GM15510 (cell line): ENCODE measurements at regions not wholly inside any gene's neighbourhood (a gene's known extent, or its start where the extent isn't known, plus 50 kb on each side); places are given as distances from the start of the nearest gene placed in this dataset.

Experiments
- POLR2A ChIP-seq: IDR thresholded peaks from 3 replicates; pipeline ENCODE4 v1.6.1; 2011; ENCODE audit warnings: borderline replicate concordance; ENCODE audit not compliant: insufficient read length; ENCODE audit errors: extremely low read depth

DNA sequence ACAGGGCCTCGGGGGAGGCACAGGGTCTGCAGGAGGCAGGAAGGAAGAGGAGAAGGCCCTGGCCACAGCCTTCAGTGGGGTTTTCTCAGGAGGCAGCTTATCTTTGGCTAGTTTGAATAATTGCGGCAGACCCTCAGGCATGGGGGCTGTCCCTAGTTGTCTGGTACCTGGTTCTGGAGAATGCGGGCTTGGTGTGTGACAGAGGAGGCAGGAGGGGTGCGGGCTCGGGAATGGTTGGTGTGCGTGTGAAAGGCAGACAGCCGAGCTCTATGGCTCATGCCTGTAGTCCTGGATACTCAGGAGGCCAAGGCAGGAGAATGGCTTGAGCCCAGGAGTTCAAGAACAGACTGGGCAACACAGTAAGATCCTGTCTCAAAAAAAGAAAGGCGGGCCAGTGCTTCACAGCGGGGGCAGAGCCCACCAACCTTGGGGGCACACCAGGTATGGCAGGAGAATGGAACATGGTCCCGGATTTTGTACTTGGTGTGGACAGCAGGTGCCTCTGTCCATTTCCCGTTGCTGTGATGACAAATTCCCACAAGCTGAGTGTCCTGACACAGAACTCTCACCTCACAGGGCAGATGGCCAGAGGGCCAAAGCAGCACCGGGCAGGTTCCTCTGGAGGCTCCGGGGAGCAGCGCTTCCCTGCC, 640.6 kb downstream of the TBC1D22A start:
- TF ChIP-seq POLR2A = no peak

DNA sequence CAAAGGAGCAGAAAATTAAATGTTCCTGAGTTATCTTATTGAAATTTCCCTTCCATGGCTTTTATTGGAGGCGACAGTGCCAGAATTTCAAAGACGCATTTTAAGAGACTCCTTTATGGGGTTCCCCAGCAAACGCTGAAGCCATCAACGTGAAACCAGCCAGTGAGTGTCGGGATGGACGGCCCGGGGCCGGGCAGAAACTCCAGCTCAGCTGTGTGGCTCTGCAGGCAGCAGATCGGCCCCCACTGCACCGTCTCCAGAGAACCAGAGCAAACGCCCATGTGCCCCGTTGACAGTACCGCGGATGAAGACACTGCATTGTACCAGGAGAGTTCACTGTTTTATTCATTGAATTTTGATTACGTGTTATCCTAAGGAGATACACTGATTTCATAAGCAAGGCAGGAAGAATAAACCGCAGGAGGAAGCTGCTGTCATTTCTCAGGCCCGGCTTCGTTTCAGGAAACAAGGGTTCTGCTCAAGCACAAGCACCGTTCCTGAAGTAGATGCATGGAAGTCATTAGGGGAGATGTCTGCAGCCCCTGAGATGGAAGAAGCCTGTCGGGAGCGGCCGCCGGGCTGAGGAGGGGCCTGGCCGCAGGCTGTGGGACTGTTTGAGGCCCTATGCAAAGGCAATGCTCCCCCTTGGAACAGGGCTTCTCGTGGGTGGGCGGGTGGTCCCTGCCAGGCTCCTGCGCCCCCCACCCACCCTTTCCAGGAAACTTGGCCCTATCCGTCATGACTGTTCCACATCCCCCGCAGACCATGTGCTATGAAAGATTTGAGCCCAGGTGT, 639.7 kb downstream of the TBC1D22A start:
- no peak for TF ChIP-seq POLR2A

DNA sequence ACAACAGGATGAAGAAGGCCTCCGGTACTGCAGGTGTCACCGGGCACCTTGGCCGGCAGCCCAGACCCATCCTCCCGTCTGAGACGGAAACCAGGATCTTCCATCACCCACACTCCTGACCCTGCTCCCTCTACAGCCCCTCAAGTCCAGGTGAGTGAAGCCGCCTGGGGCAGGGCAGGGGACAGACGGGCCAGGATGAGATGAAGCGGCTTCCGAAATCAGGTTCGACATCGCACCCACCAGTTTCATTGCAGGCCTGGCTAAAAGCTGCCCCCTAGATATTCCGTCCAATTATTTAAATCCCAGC, 639.1 kb downstream of the TBC1D22A start:
- TF ChIP-seq POLR2A = no peak

DNA sequence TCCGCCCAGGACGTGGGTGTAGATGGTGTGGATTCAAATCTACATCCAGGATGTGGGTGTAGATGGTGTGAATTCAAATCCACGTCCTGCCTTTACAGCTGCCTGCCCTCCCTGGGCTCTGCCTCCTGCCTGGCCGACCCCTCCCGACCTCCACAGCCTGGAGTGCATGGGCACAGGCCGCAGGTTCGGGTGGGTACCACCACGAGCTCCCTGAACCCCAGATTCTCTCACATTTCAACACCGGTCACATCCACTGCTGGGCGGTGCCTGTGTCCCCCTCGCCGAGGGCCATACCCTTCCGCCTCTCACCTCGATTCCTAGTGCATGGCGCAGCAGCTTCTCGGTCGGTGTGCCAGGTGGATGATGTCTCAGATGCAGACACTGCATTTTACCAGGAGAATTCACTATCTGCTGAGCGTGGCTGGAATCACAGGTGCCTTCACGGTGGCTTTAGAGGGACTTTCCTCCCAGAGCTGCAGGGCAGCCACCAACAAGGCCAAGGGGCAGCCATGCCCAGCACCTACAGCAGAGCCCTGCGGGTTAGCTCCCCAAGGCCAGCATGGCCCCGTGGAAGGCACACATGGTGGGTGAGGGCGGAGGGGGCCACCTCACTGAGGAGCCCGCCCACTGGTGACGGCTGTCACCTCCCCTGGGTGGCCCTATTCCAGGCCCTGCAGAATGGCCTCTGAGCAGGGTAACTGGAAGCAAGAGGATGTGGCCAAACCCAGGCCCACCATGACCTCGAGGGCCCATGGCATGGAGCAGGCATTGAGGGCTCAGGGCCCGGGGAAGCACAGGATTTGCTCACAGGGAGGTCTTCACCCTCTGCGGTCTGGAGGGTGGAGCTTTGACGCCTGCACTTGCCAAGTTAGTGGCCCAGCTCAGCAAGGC, 638.5 kb downstream of the TBC1D22A start:
- TF ChIP-seq POLR2A = no peak

DNA sequence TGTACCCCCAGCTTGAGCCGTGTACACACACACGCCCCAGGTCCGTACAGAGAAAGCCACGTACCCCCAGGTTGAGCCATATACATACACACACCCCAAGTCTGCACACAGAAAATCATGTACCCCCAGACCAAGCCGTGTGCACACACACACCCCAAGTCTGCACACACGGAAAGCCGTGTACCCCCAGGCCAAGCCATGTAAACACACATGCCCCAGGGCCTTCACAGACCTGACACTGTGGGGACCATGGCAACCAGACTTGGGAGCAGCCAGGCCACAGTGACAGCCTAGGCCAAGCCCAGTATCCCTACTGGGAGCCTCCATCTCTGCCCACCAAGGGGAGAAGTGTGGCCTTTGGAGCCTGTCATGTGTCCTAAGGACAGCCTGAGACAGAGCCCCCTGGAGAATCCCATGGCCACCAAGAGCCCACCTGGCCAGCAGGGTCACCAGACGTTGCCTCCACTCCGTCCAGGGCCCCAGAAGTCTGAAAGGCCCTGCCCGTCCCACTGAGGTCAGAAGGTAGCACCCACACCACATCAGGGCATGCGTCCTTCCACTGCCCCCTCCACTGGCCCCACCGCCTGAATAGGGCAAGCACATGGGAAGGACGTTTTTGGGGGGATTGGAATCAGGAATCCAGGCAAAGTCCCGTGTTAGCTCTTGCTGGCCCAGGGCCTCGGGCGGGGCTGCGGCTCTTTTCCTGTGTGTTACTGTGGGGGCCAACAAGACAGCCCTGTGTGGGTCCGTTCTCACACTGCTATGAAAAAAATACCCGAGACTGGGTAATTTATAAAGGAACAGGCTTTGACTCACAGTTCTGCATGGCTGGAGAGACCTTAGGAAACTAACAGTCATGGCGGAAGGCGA, 636.7 kb downstream of the TBC1D22A start:
- no peak for TF ChIP-seq POLR2A

DNA sequence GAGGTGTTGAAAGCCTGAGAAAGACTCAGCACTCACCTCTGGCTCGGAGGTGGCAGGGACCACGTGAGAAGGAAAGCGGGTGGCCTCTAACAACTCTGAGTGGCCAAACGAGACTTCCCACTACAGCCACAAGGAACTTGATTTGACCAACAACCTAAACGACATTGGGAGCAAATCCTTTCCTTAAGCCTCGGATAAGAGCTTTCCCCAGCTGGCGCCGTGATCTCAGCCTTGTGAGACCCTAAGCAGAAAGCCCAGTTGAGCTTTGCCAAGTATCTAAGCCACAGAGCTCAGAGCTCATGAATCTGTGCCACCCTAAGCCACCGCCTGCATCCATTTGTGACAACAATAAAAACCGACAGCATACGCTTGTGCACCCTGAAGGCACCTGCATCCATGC, 636.0 kb downstream of the TBC1D22A start:
- TF ChIP-seq POLR2A = no peak

DNA sequence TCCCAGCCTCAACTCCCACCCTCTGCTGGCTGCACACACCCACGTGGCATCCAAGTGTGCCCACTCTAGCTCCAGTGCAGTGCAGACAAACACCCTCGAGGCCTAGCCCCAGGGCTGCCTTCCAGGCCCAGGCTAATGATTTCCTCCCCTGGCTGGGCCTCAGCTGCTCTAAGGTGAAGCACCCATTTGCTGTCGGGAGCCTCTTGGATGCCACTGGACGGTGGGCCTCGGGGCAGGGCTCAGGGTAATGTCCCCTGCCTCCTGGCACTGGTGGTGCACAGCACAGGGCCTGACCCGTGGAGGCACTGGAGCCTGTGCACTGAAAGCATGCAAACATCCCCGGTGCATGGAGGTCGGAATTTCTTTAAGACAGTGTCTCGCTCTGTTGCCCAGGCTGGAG, 635.2 kb downstream of the TBC1D22A start:
- TF ChIP-seq POLR2A = no peak

DNA sequence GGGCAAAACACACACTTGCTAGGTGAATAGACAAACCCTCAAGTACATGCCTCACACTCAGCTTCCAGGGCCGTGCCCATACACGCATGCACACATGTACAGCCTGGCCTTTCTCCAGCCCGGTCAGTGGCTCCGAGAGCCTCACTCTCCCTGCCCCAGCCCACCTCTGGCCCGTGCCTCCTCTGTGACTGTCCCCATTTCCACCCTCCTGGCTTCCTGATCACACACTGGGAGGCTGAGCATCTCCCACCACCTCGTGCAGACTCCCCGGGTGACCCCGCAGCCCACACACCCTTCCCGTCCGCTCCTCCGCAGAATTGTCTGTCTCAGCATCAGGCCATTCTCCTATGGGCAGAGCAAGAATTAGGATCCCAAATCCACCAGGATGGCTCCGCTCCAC, 634.1 kb downstream of the TBC1D22A start:
- no peak for TF ChIP-seq POLR2A

DNA sequence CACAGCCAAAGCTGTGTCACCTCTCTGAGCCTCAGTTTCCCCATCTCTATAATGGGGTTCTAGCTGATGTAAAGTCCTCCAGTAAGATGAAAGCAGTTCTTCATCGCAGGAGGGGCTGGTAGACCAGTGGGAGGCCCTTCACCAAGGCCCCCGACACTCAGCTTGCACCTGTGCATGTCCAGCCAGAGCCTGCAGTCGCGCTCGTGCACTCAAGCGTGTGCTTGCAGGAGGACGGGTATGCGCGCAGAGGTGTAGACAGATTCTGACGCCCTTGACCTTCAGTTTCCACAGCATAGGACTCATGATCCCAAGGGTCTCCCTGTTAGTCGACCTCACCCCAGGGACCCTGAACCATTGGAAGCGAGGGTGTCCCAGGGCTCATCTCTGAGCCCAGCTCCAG, 633.7 kb downstream of the TBC1D22A start:
- no peak for TF ChIP-seq POLR2A

DNA sequence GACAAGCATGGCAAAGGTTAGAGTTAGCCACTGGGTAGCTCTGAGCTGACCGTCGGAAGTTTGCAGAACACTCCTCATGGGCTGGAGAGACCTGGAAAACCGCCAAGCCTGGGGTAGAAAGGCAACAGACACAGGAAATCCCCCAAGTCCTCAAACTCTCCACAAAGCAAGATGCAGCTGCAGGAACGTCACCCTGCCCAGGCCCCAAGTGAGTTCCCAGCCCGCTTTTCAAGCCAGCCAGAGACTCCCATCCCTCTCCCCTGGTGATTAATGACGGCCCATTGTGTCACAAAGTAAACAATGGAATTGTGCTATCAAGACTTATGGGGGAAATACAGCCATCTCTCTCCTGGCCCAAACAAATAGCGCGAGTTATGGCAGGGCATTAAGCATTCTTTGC, 633.0 kb downstream of the TBC1D22A start:
- TF ChIP-seq POLR2A = no peak

DNA sequence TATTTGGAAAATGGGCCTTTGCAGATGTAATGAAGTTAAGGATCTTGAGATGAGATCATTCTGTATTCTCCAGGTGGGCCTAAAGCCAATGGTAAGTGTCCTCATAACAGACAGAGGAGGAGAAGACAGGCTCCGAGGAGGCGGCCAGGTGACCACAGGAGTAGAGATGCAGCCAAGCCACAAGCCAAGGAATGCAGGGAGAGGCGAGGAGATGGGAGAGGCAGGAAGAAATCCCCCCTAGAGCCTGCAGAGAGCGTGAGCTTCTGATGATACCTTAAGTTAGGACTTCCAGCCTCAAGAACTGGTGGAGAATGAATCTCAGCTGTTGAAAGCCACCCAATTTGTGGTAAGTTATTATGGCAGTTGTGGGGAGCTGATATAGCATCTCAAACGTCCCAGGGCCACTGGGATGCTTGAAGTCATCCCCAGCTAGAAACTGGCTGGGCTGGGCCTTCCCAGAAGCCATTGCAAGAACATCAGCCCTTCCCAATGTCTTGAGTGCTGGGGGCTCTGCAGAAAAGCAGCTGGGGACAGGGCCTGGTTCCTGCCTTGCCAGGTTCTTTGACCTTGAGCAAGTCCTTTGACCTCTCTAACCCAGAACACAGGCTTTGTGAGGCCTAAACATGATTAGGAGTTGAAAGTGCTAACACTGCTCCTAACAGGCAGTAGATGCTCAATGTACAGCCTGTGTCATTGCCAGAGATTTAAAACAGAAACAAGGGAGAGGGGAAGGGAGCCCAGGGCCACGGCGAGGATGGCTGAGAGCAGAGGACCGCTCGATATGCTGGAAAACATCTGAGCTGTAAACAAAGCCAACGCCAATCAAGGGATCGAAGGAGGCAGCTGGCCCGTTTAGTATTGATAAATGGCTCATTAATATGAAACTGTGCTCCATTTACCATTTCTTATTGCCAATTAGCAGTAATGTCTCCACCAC, 632.3 kb downstream of the TBC1D22A start:
- no peak for TF ChIP-seq POLR2A

DNA sequence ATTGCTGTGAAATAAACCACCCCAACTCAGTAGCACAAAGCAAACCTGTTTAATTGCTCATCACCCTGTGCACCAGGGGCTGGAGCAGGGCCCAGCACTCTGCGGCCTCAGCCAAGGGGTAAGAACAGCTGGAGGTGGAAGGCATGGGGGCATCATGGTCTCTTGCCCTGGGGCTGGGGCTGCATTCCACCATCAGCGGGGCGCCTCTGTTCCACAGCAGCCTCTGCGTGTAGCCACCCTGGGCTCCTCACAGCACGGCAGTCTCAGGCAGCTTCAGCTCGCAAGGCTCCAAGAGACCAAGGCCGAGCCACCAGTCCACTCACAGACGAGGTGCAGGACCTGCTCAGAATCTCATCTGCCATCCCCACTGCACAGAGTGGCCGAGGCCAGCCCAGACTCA, 630.7 kb downstream of the TBC1D22A start:
- no peak for TF ChIP-seq POLR2A

DNA sequence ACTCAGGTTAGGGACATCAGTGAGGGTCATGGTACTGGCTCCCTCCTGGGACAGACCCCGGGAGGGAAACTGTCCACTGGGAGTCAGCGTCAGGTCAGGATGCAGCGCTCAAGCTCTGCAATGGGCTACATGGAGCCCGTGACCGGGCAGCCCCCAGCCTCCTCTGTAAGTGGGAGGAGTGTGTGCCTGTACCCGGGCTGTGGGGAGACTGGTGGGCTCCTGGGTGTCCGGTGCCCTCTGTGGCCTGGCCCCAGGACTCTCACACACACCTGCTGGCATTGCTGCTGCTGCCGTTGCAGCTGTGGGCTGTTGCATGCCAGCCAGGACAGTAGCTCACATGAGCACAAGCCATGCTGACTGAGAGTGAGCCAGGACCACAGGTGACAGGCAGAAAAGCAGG, 630.3 kb downstream of the TBC1D22A start:
- no peak for TF ChIP-seq POLR2A

DNA sequence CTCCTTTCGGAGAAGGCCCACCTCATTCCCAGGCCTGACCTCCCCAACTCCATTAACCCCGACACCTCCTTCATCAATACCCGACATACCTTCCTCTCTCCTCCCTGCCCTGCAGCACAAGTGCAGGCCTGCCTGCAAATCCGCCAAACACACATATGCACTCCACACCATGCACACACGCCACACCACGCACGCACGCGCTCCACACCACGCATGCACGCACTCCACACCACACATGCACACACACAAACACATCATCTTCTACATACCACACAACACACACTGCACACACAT, 629.6 kb downstream of the TBC1D22A start:
- TF ChIP-seq POLR2A = no peak
